ENCODE measurements at regions not wholly inside any gene's neighbourhood (a gene's known extent, or its start where the extent isn't known, plus 50 kb on each side); places are given as distances from the start of the nearest gene placed in this dataset.

GRCh38 chr3:148005456-148005855, 596.3 kb downstream of the ZIC1 start:
- TF ChIP-seq POLR2AphosphoS5 (IDR thresholded peaks at IDR 0.05; ENCODE audit: insufficient read depth in 1 of 2, low read depth in 1 of 2) (no peak), POLR2A (IDR thresholded peaks at IDR 0.05) (no peak)
- TF ChIP-seq, protein P1, sequence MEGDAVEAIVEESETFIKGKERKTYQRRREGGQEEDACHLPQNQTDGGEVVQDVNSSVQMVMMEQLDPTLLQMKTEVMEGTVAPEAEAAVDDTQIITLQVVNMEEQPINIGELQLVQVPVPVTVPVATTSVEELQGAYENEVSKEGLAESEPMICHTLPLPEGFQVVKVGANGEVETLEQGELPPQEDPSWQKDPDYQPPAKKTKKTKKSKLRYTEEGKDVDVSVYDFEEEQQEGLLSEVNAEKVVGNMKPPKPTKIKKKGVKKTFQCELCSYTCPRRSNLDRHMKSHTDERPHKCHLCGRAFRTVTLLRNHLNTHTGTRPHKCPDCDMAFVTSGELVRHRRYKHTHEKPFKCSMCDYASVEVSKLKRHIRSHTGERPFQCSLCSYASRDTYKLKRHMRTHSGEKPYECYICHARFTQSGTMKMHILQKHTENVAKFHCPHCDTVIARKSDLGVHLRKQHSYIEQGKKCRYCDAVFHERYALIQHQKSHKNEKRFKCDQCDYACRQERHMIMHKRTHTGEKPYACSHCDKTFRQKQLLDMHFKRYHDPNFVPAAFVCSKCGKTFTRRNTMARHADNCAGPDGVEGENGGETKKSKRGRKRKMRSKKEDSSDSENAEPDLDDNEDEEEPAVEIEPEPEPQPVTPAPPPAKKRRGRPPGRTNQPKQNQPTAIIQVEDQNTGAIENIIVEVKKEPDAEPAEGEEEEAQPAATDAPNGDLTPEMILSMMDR (IDR thresholded peaks at IDR 0.05), result no peak
